ENCODE measurements at regions not wholly inside any gene's neighbourhood (a gene's known extent, or its start where the extent isn't known, plus 50 kb on each side); places are given as distances from the start of the nearest gene placed in this dataset.
"Not testable (repeated sequence)": the region's sequence is repeated elsewhere in the genome, so short reads cannot be mapped to it uniquely, and the experiment has no call there.

- TF ChIP-seq POLR2AphosphoS5 (IDR thresholded peaks at IDR 0.05); CTCF (IDR thresholded peaks at IDR 0.05 in 8 of 11, conservative IDR thresholded peaks at IDR 0.05 in 3 of 11); POLR2A (IDR thresholded peaks at IDR 0.05): not testable (repeated sequence)
Observed at GRCh38 chr5:68865192-68865591, 228.6 kb upstream of the SLC30A5 start.
